Lower leg skin (tissue), 4 donors: ENCODE measurements at regions not wholly inside any gene's neighbourhood (a gene's known extent, or its start where the extent isn't known, plus 50 kb on each side); places are given as distances from the start of the nearest gene placed in this dataset.

ENCODE experiments used
- DNase-seq, 2 donors: peaks; one replicate each; pipeline ENCODE4 v3.0.0-alpha.2; 2019; ENCODE audit warnings: low spot score in 2 of 2
- H3K4me3 ChIP-seq: fragments of 200-600 bp; sonication (generic); 2 replicates; pipeline ENCODE4 v1.5.1; 2017; ENCODE audit warnings: mild to moderate bottlenecking, low read depth; ENCODE audit not compliant: poor library complexity, severe bottlenecking
- CTCF ChIP-seq, 3 donors: fragments of 450-650 bp; IDR thresholded peaks; one replicate each; pipeline ENCODE4 v1.5.1; 2016; ENCODE audit warnings: antibody characterized with exemption in 3 of 3, mild to moderate bottlenecking in 3 of 3, moderate library complexity in 2 of 3
- POLR2A ChIP-seq, 2 donors: fragments of 450-650 bp; IDR thresholded peaks; one replicate each; pipeline ENCODE4 v1.6.1; 2016 to 2017; ENCODE audit warnings: antibody characterized with exemption in 2 of 2, mild to moderate bottlenecking in 1 of 2, moderate library complexity in 1 of 2
- whole genome bisulfite sequencing, 2 donors: methylation state at CpG; one replicate each; pipeline ENCODE4 v1.1.5; 2018; 5-methylcytosine and 5-hydroxymethylcytosine counted together
- intact Hi-C: fragments of 100-400 bp; cut with DNase I; formaldehyde crosslinking; loops from one replicate; pipeline ENCODE4 v1.15.0; 2023; ENCODE audit warnings: low total_unique reads

- TF ChIP-seq POLR2A (IDR thresholded peaks at IDR 0.05) (no peak), CTCF (IDR thresholded peaks at IDR 0.05) (no peak)
- no peak for DNase-seq
- no peak overlapping the region for H3K4me3 ChIP-seq
- intact Hi-C loops = no loop called here
- 93% methylated on average over 3 of the region's 3 CpGs for WGBS, 2 donors
These were observed 475.8 kb upstream of the NBEA start for GRCh38 chr13:34466301-34466700.

- intact Hi-C loops = no loop called here
- 73 to 83% methylated on average over 3 of the region's 3 CpGs for WGBS, 2 donors
- DNase-seq = no peak
- TF ChIP-seq POLR2A (IDR thresholded peaks at IDR 0.05) = no peak
- no peak for TF ChIP-seq CTCF (IDR thresholded peaks at IDR 0.05)
- no peak overlapping the region for H3K4me3 ChIP-seq
These were observed 474.5 kb upstream of the NBEA start for GRCh38 chr13:34467450-34468083.

GRCh38 chr13:34469196-34469986 lies 472.7 kb upstream of the NBEA start:
- intact Hi-C loops = no loop called here
- no peak for TF ChIP-seq POLR2A (IDR thresholded peaks at IDR 0.05)
- no peak for DNase-seq
- no peak overlapping the region for H3K4me3 ChIP-seq
- WGBS, 2 donors = 62 to 77% methylated on average over 3 of the region's 3 CpGs

- no peak for DNase-seq
- intact Hi-C loops = no loop called here
- WGBS, 2 donors = 71 to 72% methylated on average over 4 of the region's 4 CpGs
- TF ChIP-seq POLR2A (IDR thresholded peaks at IDR 0.05) (no peak), CTCF (IDR thresholded peaks at IDR 0.05) (no peak)
- H3K4me3 ChIP-seq = no peak overlapping the region
These were observed 467.7 kb upstream of the NBEA start for GRCh38 chr13:34474187-34474868.

GRCh38 chr13:34478376-34478775 lies 463.7 kb upstream of the NBEA start:
- peak in 1 of 2 donors; percentile 53 for DNase-seq
- intact Hi-C loops = no loop called here
- H3K4me3 ChIP-seq = no peak overlapping the region
- WGBS, 2 donors = 81 to 82% methylated on average over 2 of the region's 2 CpGs
- TF ChIP-seq POLR2A (IDR thresholded peaks at IDR 0.05) (no peak), CTCF (IDR thresholded peaks at IDR 0.05) (no peak)

GRCh38 chr13:34502011-34502410 lies 440.1 kb upstream of the NBEA start:
- DNase-seq = no peak
- intact Hi-C loops = no loop called here
- TF ChIP-seq CTCF (IDR thresholded peaks at IDR 0.05) (no peak), POLR2A (IDR thresholded peaks at IDR 0.05) (no peak)
- 61 to 69% methylated on average over 2 of the region's 2 CpGs for WGBS, 2 donors
- no peak overlapping the region for H3K4me3 ChIP-seq
